ENCODE measurements at regions not wholly inside any gene's neighbourhood (a gene's known extent, or its start where the extent isn't known, plus 50 kb on each side); places are given as distances from the start of the nearest gene placed in this dataset.

DNA sequence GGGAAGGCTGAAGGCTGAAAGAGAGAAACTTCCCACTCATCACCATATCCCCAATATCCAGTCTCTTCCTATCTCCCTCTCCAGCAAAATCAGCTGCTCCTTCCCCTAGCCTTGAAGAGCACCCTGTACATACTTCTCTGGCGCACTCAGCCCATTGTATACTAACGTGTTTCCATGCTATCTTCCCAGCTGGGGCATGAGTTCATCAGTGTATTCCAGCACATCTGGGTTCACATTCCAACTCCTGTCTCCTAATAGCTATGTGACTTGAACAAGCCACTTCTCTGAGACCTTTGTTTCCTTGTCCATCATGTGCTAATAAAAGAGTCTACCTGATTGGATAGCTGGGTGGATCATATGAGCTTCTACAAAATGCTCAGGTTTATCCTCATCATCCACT is 51.1 kb upstream of the OLIG2 start:
- no peak for DNase-seq
- H3K9me3 ChIP-seq: no peaks in the 10 kb centered on the region
- Mint-ChIP-seq H3K4me1 (ENCODE audit: low read depth, unreplicated experiment) (no peaks in the 10 kb centered on the region), H3K4me3 (ENCODE audit: unreplicated experiment) (no peak overlapping the region), H3K36me3 (ENCODE audit: insufficient read depth, unreplicated experiment) (no peaks in the 10 kb centered on the region), H3K27me3 (ENCODE audit: insufficient read depth, unreplicated experiment) (peaks cover 30% of the 10 kb centered on the region), H3K27ac (ENCODE audit: unreplicated experiment) (no peak overlapping the region), H3K9me3 (ENCODE audit: unreplicated experiment) (no peaks in the 10 kb centered on the region)
- intact Hi-C loops (cut with micrococcal nuclease; ENCODE audit: unreplicated experiment): no loop called here
- ChIA-PET CTCF (no interaction called here), POLR2A (no interaction called here)
- H3K36me3 ChIP-seq (ENCODE audit: control insufficient read depth, insufficient read depth, low read length): no peaks in the 10 kb centered on the region
- TF ChIP-seq, protein P1, sequence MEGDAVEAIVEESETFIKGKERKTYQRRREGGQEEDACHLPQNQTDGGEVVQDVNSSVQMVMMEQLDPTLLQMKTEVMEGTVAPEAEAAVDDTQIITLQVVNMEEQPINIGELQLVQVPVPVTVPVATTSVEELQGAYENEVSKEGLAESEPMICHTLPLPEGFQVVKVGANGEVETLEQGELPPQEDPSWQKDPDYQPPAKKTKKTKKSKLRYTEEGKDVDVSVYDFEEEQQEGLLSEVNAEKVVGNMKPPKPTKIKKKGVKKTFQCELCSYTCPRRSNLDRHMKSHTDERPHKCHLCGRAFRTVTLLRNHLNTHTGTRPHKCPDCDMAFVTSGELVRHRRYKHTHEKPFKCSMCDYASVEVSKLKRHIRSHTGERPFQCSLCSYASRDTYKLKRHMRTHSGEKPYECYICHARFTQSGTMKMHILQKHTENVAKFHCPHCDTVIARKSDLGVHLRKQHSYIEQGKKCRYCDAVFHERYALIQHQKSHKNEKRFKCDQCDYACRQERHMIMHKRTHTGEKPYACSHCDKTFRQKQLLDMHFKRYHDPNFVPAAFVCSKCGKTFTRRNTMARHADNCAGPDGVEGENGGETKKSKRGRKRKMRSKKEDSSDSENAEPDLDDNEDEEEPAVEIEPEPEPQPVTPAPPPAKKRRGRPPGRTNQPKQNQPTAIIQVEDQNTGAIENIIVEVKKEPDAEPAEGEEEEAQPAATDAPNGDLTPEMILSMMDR (IDR thresholded peaks at IDR 0.05; ENCODE audit: insufficient read depth in 1 of 2, low read depth in 1 of 2, low read length in 1 of 2, severe bottlenecking in 1 of 2, unreplicated experiment in 1 of 2): no peak
- BruUV-seq (replicated peaks): no TSS peak
- H3K4me3 ChIP-seq (ENCODE audit: low read depth, low read length): no peak overlapping the region
- H3K4me1 ChIP-seq: no peaks in the 10 kb centered on the region
- H3K27me3 ChIP-seq (replicated peaks; ENCODE audit: control insufficient read depth, insufficient read depth, low read length): no peaks in the 10 kb centered on the region; the same call in 1 of the 2 replicates

DNA sequence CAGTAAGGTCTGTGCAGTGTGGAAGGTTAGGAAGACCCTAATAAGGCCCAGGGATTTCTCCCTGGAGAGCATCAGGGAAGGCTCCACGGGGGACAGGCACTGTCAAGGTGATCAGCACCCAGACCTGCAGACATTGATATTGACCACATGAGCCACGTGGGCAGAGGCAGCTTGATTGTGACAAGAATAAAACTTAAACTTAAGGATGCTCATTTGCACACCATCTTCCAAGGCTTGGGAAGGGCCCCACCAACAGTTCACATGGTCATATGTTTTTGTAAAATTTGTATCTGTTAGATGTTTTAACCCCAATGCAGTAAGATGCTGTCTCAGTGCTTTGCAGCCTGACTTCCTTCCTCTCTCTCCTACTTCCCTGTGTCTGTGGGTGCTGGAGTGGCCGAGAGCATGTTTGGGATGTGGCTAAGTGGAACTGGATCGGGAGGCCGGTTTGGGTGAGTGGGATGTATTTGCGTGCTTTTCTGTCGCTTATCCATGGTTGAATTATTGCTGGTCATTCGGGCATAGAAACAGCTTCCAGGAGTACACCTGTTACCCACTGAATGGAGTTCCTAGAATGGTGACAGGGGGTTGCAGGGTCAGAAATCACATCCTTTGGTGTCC is 49.8 kb upstream of the OLIG2 start:
- H3K36me3 ChIP-seq (ENCODE audit: control insufficient read depth, insufficient read depth, low read length): no peaks in the 10 kb centered on the region
- H3K9me3 ChIP-seq: no peaks in the 10 kb centered on the region
- BruUV-seq (replicated peaks): no TSS peak
- H3K4me3 ChIP-seq (ENCODE audit: low read depth, low read length): no peak overlapping the region
- H3K4me1 Mint-ChIP-seq (ENCODE audit: low read depth, unreplicated experiment): no peaks in the 10 kb centered on the region
- H3K9me3 Mint-ChIP-seq (ENCODE audit: unreplicated experiment): no peaks in the 10 kb centered on the region
- TF ChIP-seq, protein P1 (IDR thresholded peaks at IDR 0.05; ENCODE audit: insufficient read depth in 1 of 2, low read depth in 1 of 2, low read length in 1 of 2, severe bottlenecking in 1 of 2, unreplicated experiment in 1 of 2): no peak
- no peak overlapping the region for H3K4me3 Mint-ChIP-seq (ENCODE audit: unreplicated experiment)
- no peak for DNase-seq
- no peaks in the 10 kb centered on the region; the same call in 1 of the 2 replicates for H3K27me3 ChIP-seq (replicated peaks; ENCODE audit: control insufficient read depth, insufficient read depth, low read length)
- ChIA-PET CTCF (interaction anchor here (0.6 kb wide), 1 partner anchor 469 kb away, joined by 6 read pairs; no protein-coding TSS in a partner anchor), POLR2A (no interaction called here)
- H3K36me3 Mint-ChIP-seq (ENCODE audit: insufficient read depth, unreplicated experiment): no peaks in the 10 kb centered on the region
- intact Hi-C loops (cut with micrococcal nuclease; ENCODE audit: unreplicated experiment): no loop called here
- H3K4me1 ChIP-seq: no peaks in the 10 kb centered on the region
- no peak overlapping the region for H3K27ac Mint-ChIP-seq (ENCODE audit: unreplicated experiment)
- H3K27me3 Mint-ChIP-seq (ENCODE audit: insufficient read depth, unreplicated experiment): peaks cover 26% of the 10 kb centered on the region
